K562 (cell line): ENCODE measurements at regions not wholly inside any gene's neighbourhood (a gene's known extent, or its start where the extent isn't known, plus 50 kb on each side); places are given as distances from the start of the nearest gene placed in this dataset.

Source experiments
- KAT2B ChIP-seq: IDR thresholded peaks from one replicate; pipeline ENCODE4 v1.6.1; 2012; ENCODE audit warnings: low read depth, mild to moderate bottlenecking, control low read depth, inconsistent platforms, low read length, moderate library complexity
- TF ChIP-seq, protein P1 (sequence below): fragments of 200-400 bp; formaldehyde crosslinking; IDR thresholded peaks from 2 replicates; pipeline ENCODE4 v1.6.1; 2017; ENCODE audit warnings: mild to moderate bottlenecking, low read depth, low read length, moderate library complexity
- TF ChIP-seq, protein P2 (sequence below), 2 experiments: IDR thresholded peaks; 2 replicates each; pipeline ENCODE4 v1.6.1; 2012; ENCODE audit warnings: improper control_type of control experiment in 2 of 2, low read depth in 2 of 2, low read length in 2 of 2, borderline replicate concordance in 1 of 2
- TF ChIP-seq, protein P3 (sequence below): fragments of 450-650 bp; formaldehyde crosslinking; IDR thresholded peaks from 2 replicates; pipeline ENCODE4 v1.4.0; 2020; ENCODE audit warnings: mild to moderate bottlenecking

DNA sequence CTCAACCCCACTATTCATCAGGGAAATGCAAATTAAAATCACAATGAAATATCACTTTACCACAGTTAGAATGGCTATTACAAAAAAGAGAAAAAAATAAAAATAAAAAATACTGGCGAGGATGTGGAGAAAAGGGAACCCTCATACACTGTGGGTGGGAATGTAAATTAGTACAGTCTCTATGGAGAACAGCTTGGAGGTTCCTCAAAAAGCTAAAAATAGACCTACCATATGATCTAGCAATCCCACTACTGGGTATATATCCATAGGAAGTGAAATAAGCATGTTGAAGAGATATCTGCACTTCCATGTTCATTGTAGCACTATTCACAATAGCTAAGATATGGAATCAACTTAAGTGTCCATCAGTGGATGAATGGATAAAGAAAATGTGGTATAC lies 50.5 kb upstream of the PAGE1 start (continued):
- TF ChIP-seq, protein P1, sequence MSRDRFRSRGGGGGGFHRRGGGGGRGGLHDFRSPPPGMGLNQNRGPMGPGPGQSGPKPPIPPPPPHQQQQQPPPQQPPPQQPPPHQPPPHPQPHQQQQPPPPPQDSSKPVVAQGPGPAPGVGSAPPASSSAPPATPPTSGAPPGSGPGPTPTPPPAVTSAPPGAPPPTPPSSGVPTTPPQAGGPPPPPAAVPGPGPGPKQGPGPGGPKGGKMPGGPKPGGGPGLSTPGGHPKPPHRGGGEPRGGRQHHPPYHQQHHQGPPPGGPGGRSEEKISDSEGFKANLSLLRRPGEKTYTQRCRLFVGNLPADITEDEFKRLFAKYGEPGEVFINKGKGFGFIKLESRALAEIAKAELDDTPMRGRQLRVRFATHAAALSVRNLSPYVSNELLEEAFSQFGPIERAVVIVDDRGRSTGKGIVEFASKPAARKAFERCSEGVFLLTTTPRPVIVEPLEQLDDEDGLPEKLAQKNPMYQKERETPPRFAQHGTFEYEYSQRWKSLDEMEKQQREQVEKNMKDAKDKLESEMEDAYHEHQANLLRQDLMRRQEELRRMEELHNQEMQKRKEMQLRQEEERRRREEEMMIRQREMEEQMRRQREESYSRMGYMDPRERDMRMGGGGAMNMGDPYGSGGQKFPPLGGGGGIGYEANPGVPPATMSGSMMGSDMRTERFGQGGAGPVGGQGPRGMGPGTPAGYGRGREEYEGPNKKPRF, result no peak
- TF ChIP-seq, protein P2, sequence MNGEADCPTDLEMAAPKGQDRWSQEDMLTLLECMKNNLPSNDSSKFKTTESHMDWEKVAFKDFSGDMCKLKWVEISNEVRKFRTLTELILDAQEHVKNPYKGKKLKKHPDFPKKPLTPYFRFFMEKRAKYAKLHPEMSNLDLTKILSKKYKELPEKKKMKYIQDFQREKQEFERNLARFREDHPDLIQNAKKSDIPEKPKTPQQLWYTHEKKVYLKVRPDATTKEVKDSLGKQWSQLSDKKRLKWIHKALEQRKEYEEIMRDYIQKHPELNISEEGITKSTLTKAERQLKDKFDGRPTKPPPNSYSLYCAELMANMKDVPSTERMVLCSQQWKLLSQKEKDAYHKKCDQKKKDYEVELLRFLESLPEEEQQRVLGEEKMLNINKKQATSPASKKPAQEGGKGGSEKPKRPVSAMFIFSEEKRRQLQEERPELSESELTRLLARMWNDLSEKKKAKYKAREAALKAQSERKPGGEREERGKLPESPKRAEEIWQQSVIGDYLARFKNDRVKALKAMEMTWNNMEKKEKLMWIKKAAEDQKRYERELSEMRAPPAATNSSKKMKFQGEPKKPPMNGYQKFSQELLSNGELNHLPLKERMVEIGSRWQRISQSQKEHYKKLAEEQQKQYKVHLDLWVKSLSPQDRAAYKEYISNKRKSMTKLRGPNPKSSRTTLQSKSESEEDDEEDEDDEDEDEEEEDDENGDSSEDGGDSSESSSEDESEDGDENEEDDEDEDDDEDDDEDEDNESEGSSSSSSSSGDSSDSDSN (IDR thresholded peaks at IDR 0.05; ENCODE audit: borderline replicate concordance in 1 of 2, low read depth in 2 of 2, low read length in 2 of 2), result no peak
- no peak for TF ChIP-seq KAT2B
- TF ChIP-seq, protein P3, sequence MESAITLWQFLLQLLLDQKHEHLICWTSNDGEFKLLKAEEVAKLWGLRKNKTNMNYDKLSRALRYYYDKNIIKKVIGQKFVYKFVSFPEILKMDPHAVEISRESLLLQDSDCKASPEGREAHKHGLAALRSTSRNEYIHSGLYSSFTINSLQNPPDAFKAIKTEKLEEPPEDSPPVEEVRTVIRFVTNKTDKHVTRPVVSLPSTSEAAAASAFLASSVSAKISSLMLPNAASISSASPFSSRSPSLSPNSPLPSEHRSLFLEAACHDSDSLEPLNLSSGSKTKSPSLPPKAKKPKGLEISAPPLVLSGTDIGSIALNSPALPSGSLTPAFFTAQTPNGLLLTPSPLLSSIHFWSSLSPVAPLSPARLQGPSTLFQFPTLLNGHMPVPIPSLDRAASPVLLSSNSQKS, result no peak
